CD4-positive, alpha-beta T cell treated with Interferon gamma for 1 hour (primary cell): ENCODE measurements at regions not wholly inside any gene's neighbourhood (a gene's known extent, or its start where the extent isn't known, plus 50 kb on each side); places are given as distances from the start of the nearest gene placed in this dataset.

Experiments used
- DNase-seq: peaks from one replicate; pipeline ENCODE4 v3.0.0-alpha.2; 2020

GRCh38 chr1:193730017-193730416 is 543.6 kb upstream of the B3GALT2 start:
- no peak for DNase-seq

GRCh38 chr1:193729429-193729828 is 543.0 kb upstream of the B3GALT2 start:
- DNase-seq = no peak

- no peak for DNase-seq
Measured at GRCh38 chr1:193727850-193728249, 541.4 kb upstream of the B3GALT2 start.

- DNase-seq = no peak
Measured at GRCh38 chr1:193726722-193727121, 540.3 kb upstream of the B3GALT2 start.

GRCh38 chr1:193712392-193712791 is 526.0 kb upstream of the B3GALT2 start:
- DNase-seq = no peak

GRCh38 chr1:193709607-193710006 is 523.2 kb upstream of the B3GALT2 start:
- no peak for DNase-seq

GRCh38 chr1:193707271-193708021 is 521.0 kb upstream of the B3GALT2 start:
- no peak for DNase-seq

- no peak for DNase-seq
Measured at GRCh38 chr1:193706766-193707165, 520.4 kb upstream of the B3GALT2 start.

GRCh38 chr1:193705554-193705981 is 519.2 kb upstream of the B3GALT2 start:
- DNase-seq = no peak

GRCh38 chr1:193703655-193704054 is 517.2 kb upstream of the B3GALT2 start:
- no peak for DNase-seq

- DNase-seq = no peak
Measured at GRCh38 chr1:193703121-193703520, 516.7 kb upstream of the B3GALT2 start.

GRCh38 chr1:193701759-193702158 is 515.3 kb upstream of the B3GALT2 start:
- no peak for DNase-seq

- DNase-seq = no peak
Measured at GRCh38 chr1:193700710-193701355, 514.4 kb upstream of the B3GALT2 start.

GRCh38 chr1:193699261-193699660 is 512.8 kb upstream of the B3GALT2 start:
- no peak for DNase-seq

- no peak for DNase-seq
Measured at GRCh38 chr1:193697776-193698175, 511.4 kb upstream of the B3GALT2 start.

- DNase-seq = no peak
Measured at GRCh38 chr1:193697115-193697762, 510.8 kb upstream of the B3GALT2 start.

- no peak for DNase-seq
Measured at GRCh38 chr1:193694741-193695140, 508.3 kb upstream of the B3GALT2 start.

GRCh38 chr1:193685986-193686385 is 499.6 kb upstream of the B3GALT2 start:
- no peak for DNase-seq

- no peak for DNase-seq
Measured at GRCh38 chr1:193681422-193681821, 495.0 kb upstream of the B3GALT2 start.

- DNase-seq = no peak
Measured at GRCh38 chr1:193680924-193681316, 494.5 kb upstream of the B3GALT2 start.

- no peak for DNase-seq
Measured at GRCh38 chr1:193680247-193680923, 494.0 kb upstream of the B3GALT2 start.

GRCh38 chr1:193677874-193678273 is 491.5 kb upstream of the B3GALT2 start:
- DNase-seq = no peak

- DNase-seq = no peak
Measured at GRCh38 chr1:193676996-193677549, 490.7 kb upstream of the B3GALT2 start.
